Suprapubic skin (tissue), 4 donors: ENCODE measurements at regions not wholly inside any gene's neighbourhood (a gene's known extent, or its start where the extent isn't known, plus 50 kb on each side); places are given as distances from the start of the nearest gene placed in this dataset.

ENCODE experiments used
- DNase-seq, 2 donors: peaks; one replicate each; pipeline ENCODE4 v3.0.0-alpha.2; 2019; ENCODE audit warnings: low spot score in 2 of 2
- H3K27ac ChIP-seq: fragments of 200-600 bp; sonication (generic); one replicate; pipeline ENCODE4 v1.5.1; 2019
- H3K27me3 ChIP-seq: fragments of 200-600 bp; sonication (generic); one replicate; pipeline ENCODE4 v1.5.1; 2019
- H3K36me3 ChIP-seq: fragments of 200-600 bp; sonication (generic); one replicate; pipeline ENCODE4 v1.5.1; 2019
- H3K4me1 ChIP-seq: fragments of 200-600 bp; sonication (generic); one replicate; pipeline ENCODE4 v1.5.1; 2019
- H3K4me3 ChIP-seq: fragments of 200-600 bp; sonication (generic); one replicate; pipeline ENCODE4 v1.5.1; 2019; ENCODE audit warnings: mild to moderate bottlenecking
- H3K9me3 ChIP-seq: fragments of 200-600 bp; sonication (generic); one replicate; pipeline ENCODE4 v1.5.1; 2019
- CTCF ChIP-seq, 2 donors: fragments of 200-600 bp in 1 of 2; fragments of 450-650 bp in 1 of 2; sonication (generic) in 1 of 2; IDR thresholded peaks; one replicate each; pipeline ENCODE4 v1.5.1; 2016 to 2019; ENCODE audit warnings: antibody characterized with exemption in 2 of 2, mild to moderate bottlenecking in 1 of 2, moderate library complexity in 1 of 2
- EP300 ChIP-seq: sonication (generic); formaldehyde crosslinking; IDR thresholded peaks from one replicate; pipeline ENCODE4 v1.6.1; 2017; ENCODE audit warnings: antibody characterized with exemption
- POLR2A ChIP-seq, 2 donors: fragments of 450-650 bp; IDR thresholded peaks; one replicate each; pipeline ENCODE4 v1.6.1; 2017; ENCODE audit warnings: antibody characterized with exemption in 2 of 2, mild to moderate bottlenecking in 2 of 2, moderate library complexity in 2 of 2
- POLR2AphosphoS5 ChIP-seq, 3 donors: sonication (generic); formaldehyde crosslinking; IDR thresholded peaks; one replicate each; pipeline ENCODE4 v1.6.1; 2017; ENCODE audit warnings: antibody characterized with exemption in 3 of 3
- WGBS: methylation state at CpG from one replicate; pipeline ENCODE4 v1.1.5; 2018; 5-methylcytosine and 5-hydroxymethylcytosine counted together

GRCh38 chr9:28050046-28050445, 476.8 kb upstream of the C9orf72 start:
- no peaks in the 10 kb centered on the region for H3K36me3 ChIP-seq
- no peak overlapping the region for H3K27ac ChIP-seq
- H3K4me1 ChIP-seq, result no peaks in the 10 kb centered on the region
- TF ChIP-seq POLR2A (IDR thresholded peaks at IDR 0.05), result no peak
- no peak for TF ChIP-seq POLR2AphosphoS5 (IDR thresholded peaks at IDR 0.05)
- no peak for TF ChIP-seq CTCF (IDR thresholded peaks at IDR 0.05)
- TF ChIP-seq EP300, result no peak
- H3K9me3 ChIP-seq, result no peaks in the 10 kb centered on the region
- H3K4me3 ChIP-seq, result no peak overlapping the region
- DNase-seq, result no peak
- no peaks in the 10 kb centered on the region for H3K27me3 ChIP-seq

GRCh38 chr9:28050941-28051340, 477.7 kb upstream of the C9orf72 start:
- H3K9me3 ChIP-seq, result no peaks in the 10 kb centered on the region
- no peak overlapping the region for H3K4me3 ChIP-seq
- no peaks in the 10 kb centered on the region for H3K4me1 ChIP-seq
- H3K36me3 ChIP-seq, result no peaks in the 10 kb centered on the region
- WGBS, result 70% methylated on average over 2 of the region's 2 CpGs
- TF ChIP-seq POLR2AphosphoS5 (IDR thresholded peaks at IDR 0.05), result no peak
- no peak for TF ChIP-seq POLR2A (IDR thresholded peaks at IDR 0.05)
- TF ChIP-seq CTCF (IDR thresholded peaks at IDR 0.05), result no peak
- no peak for TF ChIP-seq EP300
- no peaks in the 10 kb centered on the region for H3K27me3 ChIP-seq
- DNase-seq, result no peak
- H3K27ac ChIP-seq, result no peak overlapping the region

- H3K4me3 ChIP-seq, result no peak overlapping the region
- no peak overlapping the region for H3K27ac ChIP-seq
- H3K9me3 ChIP-seq, result no peaks in the 10 kb centered on the region
- DNase-seq, result no peak
- no peaks in the 10 kb centered on the region for H3K4me1 ChIP-seq
- no peaks in the 10 kb centered on the region for H3K36me3 ChIP-seq
- H3K27me3 ChIP-seq, result no peaks in the 10 kb centered on the region
- TF ChIP-seq POLR2AphosphoS5 (IDR thresholded peaks at IDR 0.05), result no peak
- no peak for TF ChIP-seq EP300
- 63% methylated on average over 5 of the region's 5 CpGs for WGBS
Observed at GRCh38 chr9:28051559-28052503, 478.6 kb upstream of the C9orf72 start.

- TF ChIP-seq CTCF (IDR thresholded peaks at IDR 0.05), result no peak
- no peak for TF ChIP-seq POLR2A (IDR thresholded peaks at IDR 0.05)
- TF ChIP-seq POLR2AphosphoS5 (IDR thresholded peaks at IDR 0.05), result no peak
- TF ChIP-seq EP300, result no peak
- 71% methylated on average over 7 of the region's 7 CpGs for WGBS
- Histone ChIP-seq H3K27ac (no peak overlapping the region), H3K36me3 (no peaks in the 10 kb centered on the region), H3K27me3 (no peaks in the 10 kb centered on the region), H3K4me1 (no peaks in the 10 kb centered on the region), H3K4me3 (no peak overlapping the region), H3K9me3 (no peaks in the 10 kb centered on the region)
- DNase-seq, result no peak
Observed at GRCh38 chr9:28053096-28053777, 480.0 kb upstream of the C9orf72 start.

- TF ChIP-seq POLR2AphosphoS5 (IDR thresholded peaks at IDR 0.05), result no peak
- no peak for TF ChIP-seq EP300
- TF ChIP-seq POLR2A (IDR thresholded peaks at IDR 0.05), result peak in 1 of 2 donors; percentile 19
- TF ChIP-seq CTCF (IDR thresholded peaks at IDR 0.05), result no peak
- H3K4me3 ChIP-seq, result no peak overlapping the region
- DNase-seq, result no peak
- H3K27me3 ChIP-seq, result no peaks in the 10 kb centered on the region
- 63% methylated on average over 10 of the region's 10 CpGs for WGBS
- H3K36me3 ChIP-seq, result no peaks in the 10 kb centered on the region
- no peaks in the 10 kb centered on the region for H3K9me3 ChIP-seq
- no peaks in the 10 kb centered on the region for H3K4me1 ChIP-seq
- H3K27ac ChIP-seq, result no peak overlapping the region
Observed at GRCh38 chr9:28056006-28056405, 482.7 kb upstream of the C9orf72 start.
